HG03280 (cell line): ENCODE measurements at regions not wholly inside any gene's neighbourhood (a gene's known extent, or its start where the extent isn't known, plus 50 kb on each side); places are given as distances from the start of the nearest gene placed in this dataset.
"Not testable (repeated sequence)": the region's sequence is repeated elsewhere in the genome, so short reads cannot be mapped to it uniquely, and the experiment has no call there.

Experiments used
- ATAC-seq: cut with Tn5 transposase; IDR thresholded peaks from one replicate; pipeline ENCODE4 v1.9.1; 2021; ENCODE audit warnings: mild to moderate bottlenecking, moderate library complexity; ENCODE audit not compliant: unreplicated experiment

- ATAC-seq = no peak
Measured at GRCh38 chr14:83129496-83129895, 1595.8 kb upstream of the SEL1L start.

GRCh38 chr14:83133981-83134645 is 1600.5 kb upstream of the SEL1L start:
- no peak for ATAC-seq

- no peak for ATAC-seq
Measured at GRCh38 chr14:83140756-83141155, 1607.1 kb upstream of the SEL1L start.

- no peak for ATAC-seq
Measured at GRCh38 chr14:83147006-83147405, 1613.4 kb upstream of the SEL1L start.

- ATAC-seq = no peak
Measured at GRCh38 chr14:83151571-83151970, 1617.9 kb upstream of the SEL1L start.

GRCh38 chr14:83153081-83153480 is 1619.4 kb upstream of the SEL1L start:
- no peak for ATAC-seq

GRCh38 chr14:83162361-83162929 is 1628.8 kb upstream of the SEL1L start:
- ATAC-seq = no peak

- no peak for ATAC-seq
Measured at GRCh38 chr14:83163016-83163415, 1629.4 kb upstream of the SEL1L start.

- ATAC-seq = no peak
Measured at GRCh38 chr14:83164016-83164415, 1630.4 kb upstream of the SEL1L start.

GRCh38 chr14:83164591-83164990 is 1630.9 kb upstream of the SEL1L start:
- no peak for ATAC-seq

GRCh38 chr14:83170165-83170564 is 1636.5 kb upstream of the SEL1L start:
- ATAC-seq = no peak

- ATAC-seq = no peak
Measured at GRCh38 chr14:83171761-83172160, 1638.1 kb upstream of the SEL1L start.

- ATAC-seq = no peak
Measured at GRCh38 chr14:83172363-83172762, 1638.7 kb upstream of the SEL1L start.

- ATAC-seq = no peak
Measured at GRCh38 chr14:83173687-83174086, 1640.0 kb upstream of the SEL1L start.

- no peak for ATAC-seq
Measured at GRCh38 chr14:83184531-83184930, 1650.9 kb upstream of the SEL1L start.

GRCh38 chr14:83188311-83188710 is 1654.7 kb upstream of the SEL1L start:
- ATAC-seq = not testable (repeated sequence)

- no peak for ATAC-seq
Measured at GRCh38 chr14:83196236-83196635, 1662.6 kb upstream of the SEL1L start.

- ATAC-seq = no peak
Measured at GRCh38 chr14:83197271-83197670, 1663.6 kb upstream of the SEL1L start.

- ATAC-seq = no peak
Measured at GRCh38 chr14:83207550-83207949, 1673.9 kb upstream of the SEL1L start.

GRCh38 chr14:83208341-83208740 is 1674.7 kb upstream of the SEL1L start:
- ATAC-seq = no peak

- no peak for ATAC-seq
Measured at GRCh38 chr14:83217492-83217891, 1683.8 kb upstream of the SEL1L start.

GRCh38 chr14:83247924-83248639 is 1714.4 kb upstream of the SEL1L start:
- no peak for ATAC-seq
